ENCODE measurements at regions not wholly inside any gene's neighbourhood (a gene's known extent, or its start where the extent isn't known, plus 50 kb on each side); places are given as distances from the start of the nearest gene placed in this dataset.
"Not testable (repeated sequence)": the region's sequence is repeated elsewhere in the genome, so short reads cannot be mapped to it uniquely, and the experiment has no call there.

- no peak for DNase-seq
These were observed 900.9 kb downstream of the FLRT2 start for GRCh38 chr14:86430853-86431252.

DNA sequence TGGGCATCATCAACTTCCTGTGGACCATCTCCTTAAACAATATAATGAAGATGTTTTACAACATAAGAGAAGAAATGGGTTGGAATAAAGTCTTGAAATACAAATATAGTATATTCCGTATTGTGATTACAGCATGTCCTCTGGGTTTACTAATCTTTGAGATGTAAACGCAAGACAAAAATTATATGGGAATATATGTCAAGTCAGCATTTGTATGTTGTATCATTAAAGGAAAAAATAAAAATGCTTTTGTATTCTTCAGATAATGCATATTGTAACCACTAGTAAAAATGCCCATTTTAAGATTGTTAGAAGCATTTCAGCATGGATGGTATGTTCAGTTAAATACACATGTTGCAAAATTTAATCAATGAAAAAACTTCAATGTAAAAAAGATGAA, 893.3 kb downstream of the FLRT2 start:
- no peak for DNase-seq

DNA sequence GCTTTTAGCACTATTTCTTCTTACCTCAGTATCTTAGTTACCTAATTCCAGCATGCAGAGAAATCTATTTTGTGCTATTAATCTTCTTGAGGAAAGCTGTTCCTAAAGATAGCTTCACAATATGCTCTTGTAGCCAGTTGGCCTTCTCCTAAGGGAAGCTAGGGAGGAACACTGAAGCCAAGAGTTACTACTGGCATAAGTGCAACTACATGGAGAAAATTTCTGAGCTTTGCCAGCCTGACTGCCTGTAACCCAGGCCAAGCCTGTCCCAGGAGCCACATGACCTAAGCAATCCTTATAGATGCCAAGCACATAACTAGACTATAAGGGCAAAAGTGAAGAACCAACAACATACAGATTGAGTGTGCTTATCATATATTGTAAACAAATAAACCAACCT, 890.2 kb downstream of the FLRT2 start:
- no peak for DNase-seq

DNA sequence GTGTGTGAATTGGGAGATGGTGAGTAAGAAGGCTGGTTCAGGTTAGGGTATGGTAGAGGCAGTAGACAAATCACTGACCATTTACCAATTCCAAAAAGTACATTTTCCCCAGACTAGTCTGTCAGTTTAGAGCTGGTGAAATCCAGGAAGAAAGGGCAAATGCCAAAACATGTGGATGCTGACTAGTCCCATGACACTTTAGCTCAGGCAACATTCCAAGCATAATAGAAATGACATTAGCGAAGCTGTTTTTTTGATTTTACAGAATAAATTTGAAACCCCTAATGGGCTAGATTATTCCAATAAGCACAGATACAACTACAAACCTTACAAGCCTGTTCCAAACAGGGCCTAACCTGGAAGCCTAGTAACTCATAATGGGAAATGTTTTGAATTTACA, 884.2 kb downstream of the FLRT2 start:
- DNase-seq = no peak

GRCh38 chr14:86404989-86405649, 875.2 kb downstream of the FLRT2 start:
- no peak for DNase-seq

DNA sequence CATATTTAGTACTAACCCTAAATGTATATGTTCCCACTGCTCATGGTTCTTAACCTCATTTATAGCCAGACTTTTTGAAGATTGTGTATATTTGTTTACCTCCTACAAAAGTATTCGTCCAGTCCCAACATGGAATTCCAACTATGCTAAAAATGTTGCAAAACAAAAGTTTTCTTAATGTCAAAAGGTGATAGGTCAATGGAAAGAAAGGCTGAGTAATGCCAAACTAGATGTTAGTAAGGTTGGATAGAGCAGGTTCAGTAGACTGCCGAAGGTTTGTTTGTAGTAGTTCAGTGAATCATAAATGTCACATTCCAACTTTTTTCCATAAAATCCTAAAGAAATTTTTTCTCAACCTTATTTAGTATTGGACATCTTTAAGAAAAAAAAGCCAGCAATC, 874.5 kb downstream of the FLRT2 start:
- no peak for DNase-seq

DNA sequence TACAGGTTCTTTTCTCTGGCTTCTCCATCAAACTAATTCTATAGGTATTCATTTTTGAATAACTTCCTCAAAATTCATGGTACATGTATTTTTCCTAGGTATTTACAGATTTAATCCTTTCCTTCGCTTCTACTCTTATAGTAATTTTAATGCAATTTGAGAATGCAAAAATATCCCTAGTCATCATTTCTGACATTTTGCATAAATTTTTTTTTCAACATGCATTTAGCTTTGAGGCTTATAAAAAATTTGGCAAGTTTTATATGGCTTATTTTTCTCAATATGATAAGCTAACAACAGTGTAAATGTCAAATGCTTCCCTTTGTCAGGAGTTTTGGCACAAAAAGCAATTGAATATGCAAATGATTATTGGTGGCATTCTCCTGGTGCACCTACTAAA, 872.6 kb downstream of the FLRT2 start:
- no peak for DNase-seq

GRCh38 chr14:86391085-86391484, 861.1 kb downstream of the FLRT2 start:
- DNase-seq = no peak

GRCh38 chr14:86388216-86388615, 858.3 kb downstream of the FLRT2 start:
- DNase-seq = no peak

DNA sequence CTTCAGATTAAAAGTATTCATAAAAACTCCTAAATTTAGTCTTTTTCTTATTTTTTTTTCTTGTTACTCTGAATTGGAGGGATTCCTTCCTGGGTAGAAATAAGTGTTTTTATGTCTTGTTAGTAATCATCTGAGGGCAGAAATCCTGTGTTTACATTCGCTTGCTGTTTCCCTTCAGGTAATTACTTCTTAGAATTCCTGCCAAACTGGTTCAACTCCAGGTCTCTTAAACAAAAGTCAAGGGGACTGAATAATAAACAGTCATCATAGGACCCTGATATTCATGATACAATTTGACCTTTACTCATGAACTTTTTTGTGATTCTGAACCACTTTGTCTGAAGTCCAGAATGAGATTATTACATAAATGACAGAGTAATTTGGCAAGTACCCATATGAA, 843.9 kb downstream of the FLRT2 start:
- no peak for DNase-seq

DNA sequence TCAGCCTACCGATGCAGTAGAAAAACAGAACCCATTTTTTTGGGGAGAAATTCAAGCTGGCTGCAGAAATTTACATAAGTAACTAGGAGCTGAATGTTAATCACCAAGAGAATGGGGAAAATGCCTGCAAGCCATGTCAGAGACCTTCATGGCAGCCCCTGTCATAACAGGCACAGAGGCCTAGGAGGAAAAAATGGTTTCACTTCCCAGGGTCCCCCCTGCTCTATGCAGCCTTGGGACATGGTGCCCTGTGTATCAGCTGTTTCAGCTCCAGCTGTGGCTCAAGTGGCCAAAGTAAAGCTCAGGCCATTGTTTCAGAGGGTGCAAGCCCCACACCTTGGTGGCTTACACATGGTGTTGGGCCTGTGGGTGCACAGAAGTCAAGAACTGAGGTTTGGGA, 842.5 kb downstream of the FLRT2 start:
- DNase-seq = no peak

GRCh38 chr14:86364634-86365033, 834.7 kb downstream of the FLRT2 start:
- no peak for DNase-seq

DNA sequence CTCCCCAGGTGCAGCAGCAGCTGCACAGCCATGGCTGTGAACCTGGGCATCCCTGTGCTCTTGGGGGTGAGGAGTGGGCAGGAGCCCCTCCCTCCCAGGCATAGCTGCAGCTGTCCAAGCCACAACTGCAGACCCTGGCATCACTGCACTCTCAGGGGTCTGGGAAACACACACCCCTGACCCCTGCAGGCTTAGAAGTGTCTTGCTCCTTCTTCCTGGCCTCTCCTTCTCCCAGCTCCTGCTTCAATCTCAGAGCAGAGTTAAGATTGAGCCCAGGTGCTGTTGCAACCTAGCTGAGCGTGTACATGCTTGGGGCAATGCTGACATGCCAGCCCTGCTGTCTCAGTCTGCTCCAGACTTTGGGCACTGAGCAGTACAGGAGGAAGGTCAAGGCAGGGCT, 833.6 kb downstream of the FLRT2 start:
- DNase-seq = no peak

GRCh38 chr14:86363047-86363446, 833.1 kb downstream of the FLRT2 start:
- DNase-seq = no peak

- DNase-seq = no peak
These were observed 827.9 kb downstream of the FLRT2 start for GRCh38 chr14:86357876-86358275.

DNA sequence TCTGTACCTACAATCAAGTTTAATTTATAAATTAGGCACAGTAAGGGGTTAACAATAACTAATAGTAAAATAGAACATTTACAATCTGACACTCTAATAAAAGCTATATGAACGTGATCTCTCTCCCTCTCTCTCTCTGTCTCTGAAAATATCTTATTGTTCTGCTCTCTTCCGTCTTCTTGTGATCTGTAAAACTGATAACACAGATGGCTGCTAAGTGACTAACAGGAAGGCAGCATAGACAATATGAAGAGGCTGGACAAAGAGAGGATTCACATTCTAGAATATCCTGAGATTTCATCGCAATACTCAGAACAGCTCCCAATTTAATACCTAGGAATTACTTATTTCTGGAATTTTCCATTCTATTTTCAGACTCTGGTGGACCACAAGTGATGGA, 827.2 kb downstream of the FLRT2 start:
- no peak for DNase-seq

DNA sequence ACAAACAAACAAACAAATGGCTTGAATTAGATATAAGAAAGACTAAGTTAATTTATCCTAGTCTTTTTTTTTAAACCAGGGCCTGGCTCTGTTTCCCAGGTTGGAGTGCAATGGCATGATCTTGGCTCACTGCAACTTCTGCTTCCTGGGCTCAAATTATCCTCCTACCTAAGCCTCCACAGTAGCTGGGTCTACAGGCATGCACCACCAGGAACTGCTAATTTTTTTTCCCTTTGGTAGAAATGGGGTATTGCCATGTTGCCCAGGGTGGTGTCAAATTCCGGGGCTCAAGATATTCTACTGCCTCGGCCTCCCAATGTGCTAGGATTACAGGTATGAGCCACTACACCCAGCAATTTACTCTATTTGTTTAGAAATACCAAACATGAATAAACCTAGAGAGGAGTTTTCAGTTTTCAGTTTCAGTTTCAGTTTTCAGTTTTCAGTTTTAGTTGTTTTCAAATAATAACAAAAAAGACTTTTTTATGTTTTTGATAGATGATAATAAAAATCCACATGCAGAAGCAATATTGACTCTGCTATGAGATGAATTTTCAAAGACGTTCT, 817.0 kb downstream of the FLRT2 start:
- no peak for DNase-seq

GRCh38 chr14:86334355-86334754, 804.4 kb downstream of the FLRT2 start:
- no peak for DNase-seq

DNA sequence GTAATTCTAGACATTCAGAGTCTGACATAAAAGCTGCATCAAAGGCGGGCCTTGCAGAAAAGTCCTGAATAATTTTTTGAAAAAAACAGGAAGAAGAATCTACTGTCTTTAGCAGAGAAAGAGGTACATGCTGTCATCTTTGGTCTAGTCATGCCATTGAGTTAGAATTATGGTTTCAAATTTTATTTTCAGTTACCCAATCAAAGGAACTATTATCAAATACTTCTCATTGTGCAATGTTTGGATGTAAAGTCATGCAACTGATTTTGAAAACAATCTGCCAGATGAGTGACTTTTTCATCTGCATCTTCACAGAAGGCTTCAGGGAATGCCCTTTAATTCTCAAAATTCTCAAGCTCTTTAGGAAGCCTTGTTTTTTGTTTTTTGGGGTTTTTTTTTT, 803.5 kb downstream of the FLRT2 start:
- no peak for DNase-seq

DNA sequence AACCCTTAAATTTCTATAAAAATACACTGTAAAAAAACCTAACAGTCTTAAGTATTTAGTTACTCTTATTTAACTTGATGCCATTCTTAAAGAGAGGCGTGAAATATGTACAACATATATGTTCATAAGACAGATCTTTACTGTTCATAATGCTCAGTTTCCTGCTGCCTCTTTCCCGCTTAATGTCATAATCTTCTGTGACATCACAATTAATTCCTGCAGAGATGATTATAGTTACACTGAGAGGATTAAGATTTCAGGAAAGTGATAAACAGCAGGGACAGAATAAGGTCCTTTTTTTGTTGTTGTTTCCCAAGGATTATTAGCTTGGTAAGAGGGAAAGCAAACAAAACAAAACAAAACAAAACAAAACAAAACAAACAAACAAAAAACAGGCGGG, 801.4 kb downstream of the FLRT2 start:
- no peak for DNase-seq

GRCh38 chr14:86321151-86321550, 791.2 kb downstream of the FLRT2 start:
- DNase-seq = no peak

GRCh38 chr14:86312154-86312665, 782.3 kb downstream of the FLRT2 start:
- not testable (repeated sequence) for DNase-seq

- no peak for DNase-seq
These were observed 781.2 kb downstream of the FLRT2 start for GRCh38 chr14:86311151-86311550.

GRCh38 chr14:86310611-86311010, 780.7 kb downstream of the FLRT2 start:
- DNase-seq = no peak

GRCh38 chr14:86310148-86310547, 780.2 kb downstream of the FLRT2 start:
- DNase-seq = no peak

All from NK-92 treated with Interleukin-12 subunit alpha and Interleukin-12 subunit beta, amount 100 ng/mL, for 24 hours (cell line).